SK-MEL-5 (cell line): ENCODE measurements at regions not wholly inside any gene's neighbourhood (a gene's known extent, or its start where the extent isn't known, plus 50 kb on each side); places are given as distances from the start of the nearest gene placed in this dataset.

Experiments
- DNase-seq: peaks from one replicate; pipeline ENCODE4 v3.0.0-alpha.2; 2016; ENCODE audit warnings: low read depth, low spot score
- in situ Hi-C: cut with HindIII; loops from 2 replicates; pipeline ENCODE4 v1.10.0; 2016; ENCODE audit warnings: low sequenced_read_pairs, high pct_unique_total_duplicates, low pct_unique_long_range_greater_than_20kb

DNA sequence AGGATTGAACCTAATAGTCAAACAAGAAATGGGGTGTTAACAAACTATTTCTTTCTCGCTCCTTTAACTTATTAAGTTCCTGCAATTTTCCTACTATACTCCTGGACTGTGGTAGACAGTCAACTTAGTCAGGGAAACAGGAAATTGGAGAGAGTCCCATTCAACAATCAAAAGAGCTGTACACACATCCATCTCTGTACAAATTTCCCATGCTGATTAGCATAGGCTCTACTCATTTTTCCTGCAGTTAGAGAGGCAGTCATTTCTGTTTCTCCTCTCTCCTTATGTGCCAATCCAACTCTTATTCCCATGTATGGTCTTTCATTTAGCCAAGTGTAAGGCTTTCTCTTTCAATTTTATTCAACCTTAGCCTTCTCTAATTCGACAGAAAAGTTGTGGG, 1168.5 kb upstream of the FLRT2 start:
- no peak for DNase-seq
- in situ Hi-C loops = no loop called here

DNA sequence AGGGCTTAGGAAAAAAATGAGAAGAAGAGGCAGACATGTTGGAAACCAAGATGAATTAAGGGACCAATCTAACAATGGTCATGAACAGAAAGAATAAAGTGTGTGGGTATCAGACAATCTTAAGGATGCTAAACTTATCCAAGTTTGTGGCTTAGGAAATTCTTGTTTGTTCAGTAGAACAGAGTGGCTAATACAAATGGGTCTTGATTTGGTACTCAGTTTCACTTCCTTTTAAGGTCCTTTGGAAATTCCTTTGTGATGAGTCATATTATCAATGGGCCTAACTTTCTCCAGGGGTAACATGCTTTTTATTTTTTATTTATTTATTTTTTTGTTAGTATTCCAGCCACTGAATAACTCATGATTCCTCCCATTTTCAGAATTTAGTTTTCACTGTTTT, 1154.7 kb upstream of the FLRT2 start:
- no peak for DNase-seq
- in situ Hi-C loops = no loop called here

DNA sequence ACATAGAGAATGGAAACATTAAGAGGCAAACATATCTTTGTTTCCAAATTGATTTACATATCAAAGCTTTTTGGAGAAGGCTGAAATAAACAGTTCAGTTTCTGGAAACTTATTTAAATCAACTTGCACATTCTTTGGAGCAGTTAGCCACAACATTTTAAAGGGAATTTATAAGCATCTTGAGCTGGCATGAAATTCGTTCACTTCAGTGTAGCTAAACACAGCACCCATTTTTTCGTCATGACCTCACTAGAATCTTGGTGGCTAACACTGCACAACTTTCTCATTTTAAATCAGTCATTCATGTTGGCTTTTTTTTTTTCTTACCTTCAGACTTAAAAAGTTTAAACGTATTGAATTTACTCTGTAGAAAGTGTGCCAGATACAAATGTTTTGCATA, 1139.9 kb upstream of the FLRT2 start:
- in situ Hi-C loops = no loop called here
- DNase-seq = no peak

DNA sequence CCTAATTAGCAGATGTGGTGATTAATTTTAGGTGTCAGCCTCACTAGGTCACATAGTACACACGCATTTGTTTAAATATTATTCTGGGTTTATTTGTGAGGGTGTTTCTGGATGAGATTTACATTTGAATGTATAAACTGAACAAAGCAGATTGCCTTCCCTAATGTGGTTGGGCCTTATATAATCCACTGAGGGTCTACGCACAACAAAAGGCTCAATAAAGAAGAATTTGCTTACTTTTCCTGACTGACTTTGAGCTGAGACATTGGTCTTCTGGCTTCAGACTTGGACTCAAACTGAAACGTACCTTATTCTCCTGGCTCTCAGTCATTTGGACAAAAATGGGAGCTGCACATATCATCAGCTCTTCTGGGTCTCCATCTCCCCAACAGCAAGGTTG, 1132.3 kb upstream of the FLRT2 start:
- DNase-seq = no peak
- in situ Hi-C loops = no loop called here

DNA sequence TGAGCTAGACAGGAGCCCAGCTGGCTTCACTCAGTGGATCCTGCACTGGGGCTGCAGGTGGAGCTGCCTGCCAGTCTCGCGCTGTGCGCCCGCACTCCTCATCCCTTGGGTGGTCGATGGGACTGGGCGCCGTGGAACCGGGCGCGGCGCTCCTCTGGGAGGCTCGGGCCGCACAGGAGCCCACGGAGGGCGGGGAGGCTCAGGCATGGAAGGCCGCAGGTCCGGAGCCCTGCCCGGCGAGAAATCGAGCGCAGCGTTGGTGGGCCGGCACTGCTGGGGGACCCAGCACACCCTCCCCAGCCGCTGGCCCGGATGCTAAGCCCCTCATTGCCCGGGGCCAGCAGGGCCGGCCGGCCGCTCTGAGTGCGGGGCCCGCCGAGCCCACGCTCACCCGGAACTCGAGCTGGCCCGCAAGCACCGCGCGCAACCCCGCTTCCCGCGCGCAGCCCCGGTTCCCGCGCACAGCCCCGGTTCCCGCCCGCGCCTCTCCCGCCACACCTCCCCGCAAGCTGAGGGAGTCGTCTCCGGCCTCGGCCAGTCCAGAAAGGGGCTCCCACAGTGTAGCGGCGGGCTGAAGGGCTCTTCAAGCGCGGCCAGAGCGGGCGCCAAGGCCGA, 1130.5 kb upstream of the FLRT2 start:
- DNase-seq = no peak
- in situ Hi-C loops = no loop called here

DNA sequence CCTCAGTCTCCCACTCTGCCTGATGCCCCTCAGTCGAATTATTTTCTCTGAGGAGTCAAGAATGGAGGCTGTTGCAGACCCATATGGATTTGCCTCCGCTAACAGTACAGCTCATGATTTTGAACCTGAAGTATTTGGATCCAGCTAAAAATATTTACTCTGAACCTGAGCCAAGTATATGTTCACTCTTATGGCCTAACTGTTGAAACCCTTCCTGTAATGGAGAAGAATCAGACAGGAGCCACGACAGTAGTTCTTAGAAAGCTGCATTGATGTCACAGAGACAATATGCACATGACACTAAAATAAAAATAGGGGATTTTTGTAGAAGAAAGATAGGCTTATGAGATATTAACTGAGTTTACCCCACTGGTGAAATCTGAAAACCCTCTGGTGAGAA, 1128.3 kb upstream of the FLRT2 start:
- in situ Hi-C loops = no loop called here
- DNase-seq = no peak

DNA sequence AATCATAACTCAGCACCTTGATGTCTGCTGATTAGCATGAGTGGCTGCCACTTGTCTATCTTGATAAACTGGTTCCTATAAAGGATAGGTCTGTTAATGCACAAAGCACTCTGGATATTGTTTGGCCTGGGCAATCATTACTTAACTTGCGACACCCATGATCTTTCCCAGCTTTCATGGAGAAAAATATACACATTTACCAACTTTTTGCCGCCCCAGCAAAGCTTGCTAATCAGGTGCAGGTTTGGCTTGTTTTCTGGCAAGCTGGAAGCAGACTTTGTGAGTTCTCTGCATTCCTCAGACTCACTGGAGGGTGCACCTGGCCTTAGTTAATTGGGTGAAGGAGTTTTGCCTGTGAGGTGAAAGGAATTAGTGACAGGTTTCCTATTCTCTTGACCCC, 1126.4 kb upstream of the FLRT2 start:
- in situ Hi-C loops = no loop called here
- DNase-seq = no peak

DNA sequence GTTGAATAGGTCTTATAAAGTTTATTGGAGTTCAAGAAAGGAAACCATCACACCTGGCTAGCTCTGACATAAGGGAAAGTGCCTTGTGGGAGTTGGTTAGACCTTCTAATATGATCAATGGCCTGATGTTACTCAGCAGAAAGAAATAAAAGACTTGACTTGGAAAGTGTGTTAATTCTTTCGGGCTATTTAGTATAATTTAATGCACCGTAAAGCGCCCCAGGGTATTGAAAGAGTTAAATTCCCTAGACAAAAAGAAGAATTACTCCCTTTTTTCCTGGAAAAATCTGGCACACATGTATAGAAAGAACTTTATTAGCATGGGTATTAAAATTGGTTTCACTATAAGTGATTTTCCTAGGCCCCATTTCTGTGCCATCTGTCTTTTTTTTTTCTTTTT, 1125.7 kb upstream of the FLRT2 start:
- DNase-seq = no peak
- in situ Hi-C loops = no loop called here

DNA sequence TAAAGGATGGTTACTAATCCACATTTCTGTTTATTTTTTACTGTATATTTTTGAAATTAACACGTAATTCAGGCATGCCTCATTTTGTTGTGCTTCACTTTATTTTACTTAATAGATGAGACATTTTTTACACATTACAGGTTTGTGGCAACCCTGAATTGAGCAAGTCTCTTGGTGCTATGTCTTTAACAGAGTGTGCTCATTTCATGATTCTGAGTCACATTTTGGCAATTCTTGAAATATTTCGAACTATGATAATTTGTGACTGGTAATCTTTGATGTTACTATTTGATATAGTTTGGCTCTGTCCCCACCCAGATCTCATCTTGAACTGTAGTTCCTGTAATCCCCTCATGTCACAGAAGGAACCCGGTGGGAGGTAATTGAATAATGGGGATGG, 1120.5 kb upstream of the FLRT2 start:
- no peak for DNase-seq
- in situ Hi-C loops = no loop called here

DNA sequence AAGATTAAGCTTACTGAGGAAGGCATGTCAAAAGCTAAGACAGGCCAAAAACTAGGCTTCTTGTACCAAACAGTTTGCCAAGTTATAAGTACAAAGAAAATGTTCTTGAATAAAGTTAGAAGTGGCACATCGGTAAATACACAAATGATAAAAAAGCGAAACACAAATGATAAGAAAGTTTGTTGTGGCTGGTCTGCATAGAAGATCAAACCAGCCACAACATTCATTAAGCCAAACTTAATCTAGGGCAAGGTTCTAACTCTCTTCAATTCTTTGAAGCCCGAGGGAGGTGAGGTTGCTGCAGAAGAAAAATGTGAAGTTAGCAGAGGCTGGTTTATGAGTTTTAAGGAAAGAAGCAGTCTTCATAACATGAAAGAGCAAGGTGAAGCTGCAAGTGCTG, 1119.6 kb upstream of the FLRT2 start:
- in situ Hi-C loops = no loop called here
- DNase-seq = no peak

DNA sequence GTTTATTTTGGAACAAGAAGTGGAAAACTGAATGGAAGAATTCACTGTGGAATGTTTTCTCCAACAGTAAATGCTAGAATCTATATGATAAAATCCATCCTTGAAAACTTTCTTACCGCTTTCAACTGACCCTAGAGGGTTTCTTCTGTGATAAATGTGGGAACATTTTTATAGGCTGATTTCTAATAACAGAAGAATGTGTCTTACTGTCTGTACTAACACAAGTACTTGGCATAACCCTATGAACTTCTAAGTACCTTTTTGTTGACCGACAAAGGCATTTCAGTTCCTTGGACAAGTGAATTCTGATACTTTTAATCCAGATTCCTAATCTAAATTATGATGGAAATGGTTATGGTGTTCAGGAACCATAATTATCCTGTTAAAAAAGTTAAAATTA, 1109.7 kb upstream of the FLRT2 start:
- in situ Hi-C loops = no loop called here

DNA sequence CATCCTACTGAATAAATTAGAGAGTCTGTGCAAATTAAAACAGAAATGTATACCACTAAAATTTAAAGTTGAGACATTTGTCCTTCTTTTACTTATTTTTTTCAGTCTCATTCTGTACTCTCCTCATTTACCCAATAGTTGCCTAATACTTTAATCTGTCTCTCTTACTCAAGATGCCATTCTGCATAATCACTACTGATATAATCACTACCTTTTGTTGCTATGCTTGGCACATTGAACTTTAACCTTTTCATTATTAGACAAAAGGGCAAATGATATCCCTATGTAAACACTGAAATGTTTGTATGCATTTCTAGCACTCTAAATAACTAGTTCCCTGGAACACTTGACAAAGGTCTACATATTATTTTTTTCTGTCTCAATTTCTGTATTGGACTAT, 1108.3 kb upstream of the FLRT2 start:
- in situ Hi-C loops = no loop called here

More for the DNA sequence above, 1109.7 kb upstream of the FLRT2 start:
- DNase-seq = no peak

DNA sequence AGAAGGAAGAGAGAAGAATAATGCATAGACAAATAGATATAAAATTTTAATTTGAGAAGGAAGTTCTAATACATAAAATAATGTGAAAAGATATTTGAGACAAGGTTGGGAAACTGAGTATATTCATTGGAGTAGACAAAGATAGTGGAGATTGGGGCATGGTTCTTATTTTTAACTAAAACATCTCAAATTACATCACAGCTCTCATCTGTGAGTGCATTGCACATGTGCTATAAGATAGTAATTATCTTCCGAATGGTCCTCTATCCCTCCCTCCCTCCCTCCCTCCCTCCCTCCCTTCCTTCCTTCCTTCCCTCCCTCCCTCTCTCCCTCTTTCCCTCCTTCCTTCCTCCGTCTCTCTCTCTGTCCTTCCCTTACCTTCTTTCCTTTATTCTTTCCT, 1104.0 kb upstream of the FLRT2 start:
- no peak for DNase-seq
- in situ Hi-C loops = no loop called here

More for the DNA sequence above, 1108.3 kb upstream of the FLRT2 start:
- no peak for DNase-seq

DNA sequence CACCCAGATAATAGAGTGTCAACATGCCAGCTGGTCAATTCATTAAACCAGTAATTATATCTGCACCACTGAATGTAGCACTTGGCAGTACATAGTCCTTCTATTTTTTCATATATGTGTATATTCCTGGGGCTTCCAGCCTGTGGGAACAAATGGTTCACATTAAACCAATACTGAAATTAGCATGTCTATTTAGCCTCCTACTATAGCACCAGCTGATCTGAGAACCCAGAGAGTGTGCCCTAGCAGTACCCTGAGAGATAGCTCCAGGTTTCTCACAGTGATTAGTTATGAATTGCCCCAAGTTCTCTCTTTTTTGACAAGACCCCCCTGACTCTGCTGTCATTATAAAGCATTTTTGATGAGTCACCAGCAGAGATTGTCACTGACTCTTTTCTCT, 1097.3 kb upstream of the FLRT2 start:
- in situ Hi-C loops = no loop called here
- no peak for DNase-seq

DNA sequence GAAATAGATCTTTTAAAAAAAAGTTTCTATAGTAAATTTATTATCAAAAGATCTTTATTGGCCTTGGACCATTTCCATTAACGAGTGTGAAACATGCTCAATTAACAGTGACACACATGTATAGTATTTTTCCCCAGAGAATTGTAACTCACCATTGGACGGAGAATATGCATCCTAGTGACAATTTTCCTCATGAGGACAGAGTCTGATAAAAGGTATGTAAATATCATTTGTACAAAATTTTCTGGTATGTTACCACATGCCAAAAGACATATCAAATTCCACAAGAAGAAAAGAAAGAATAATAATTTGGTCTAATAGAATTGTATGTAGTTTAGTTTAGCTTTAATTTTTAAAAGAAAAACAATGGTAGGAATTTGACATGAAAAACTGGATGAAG, 1096.0 kb upstream of the FLRT2 start:
- in situ Hi-C loops = no loop called here
- DNase-seq = no peak

DNA sequence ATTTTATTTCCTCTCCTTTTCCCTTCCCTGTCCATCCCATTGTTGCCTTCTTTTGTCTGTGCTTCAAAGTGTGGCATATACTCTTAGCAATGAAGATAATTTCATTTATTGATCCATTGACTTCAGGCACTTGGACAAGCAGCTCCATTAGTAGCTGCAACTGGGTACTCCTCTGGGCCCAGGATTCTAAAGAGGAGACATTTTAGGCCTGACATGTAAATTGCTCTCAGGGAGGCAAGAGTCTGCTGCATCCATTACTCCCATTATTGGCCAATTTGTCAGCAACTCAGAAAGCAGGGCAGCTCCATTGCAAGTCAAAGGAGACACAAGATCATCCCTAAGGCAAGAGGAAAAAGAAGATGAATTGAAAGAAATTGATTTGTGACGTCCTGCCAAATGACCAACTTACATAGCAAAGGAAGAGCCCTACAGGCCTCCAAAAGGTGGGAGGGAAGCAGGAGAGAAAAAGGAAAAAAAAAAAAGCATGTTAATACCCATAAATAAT, 1094.1 kb upstream of the FLRT2 start:
- no peak for DNase-seq
- in situ Hi-C loops = no loop called here

DNA sequence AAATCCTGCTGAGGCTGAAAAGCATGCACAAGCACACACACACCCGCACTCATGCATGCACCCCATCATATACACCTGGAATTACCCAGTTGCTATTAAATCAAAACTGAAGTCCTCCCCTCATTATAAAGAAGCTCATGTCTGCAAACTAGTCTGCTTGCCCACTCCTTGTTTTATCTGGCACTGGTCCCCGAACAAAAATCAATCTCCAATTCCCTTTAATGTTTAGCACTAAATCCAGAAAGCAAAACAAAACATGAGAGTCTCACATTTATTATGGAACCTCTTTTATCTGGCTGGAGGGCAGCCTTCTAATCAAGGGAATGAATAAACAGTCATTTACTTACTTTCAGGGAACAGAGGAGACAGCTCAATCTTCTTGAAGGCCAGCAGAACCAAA, 1093.4 kb upstream of the FLRT2 start:
- in situ Hi-C loops = no loop called here

DNA sequence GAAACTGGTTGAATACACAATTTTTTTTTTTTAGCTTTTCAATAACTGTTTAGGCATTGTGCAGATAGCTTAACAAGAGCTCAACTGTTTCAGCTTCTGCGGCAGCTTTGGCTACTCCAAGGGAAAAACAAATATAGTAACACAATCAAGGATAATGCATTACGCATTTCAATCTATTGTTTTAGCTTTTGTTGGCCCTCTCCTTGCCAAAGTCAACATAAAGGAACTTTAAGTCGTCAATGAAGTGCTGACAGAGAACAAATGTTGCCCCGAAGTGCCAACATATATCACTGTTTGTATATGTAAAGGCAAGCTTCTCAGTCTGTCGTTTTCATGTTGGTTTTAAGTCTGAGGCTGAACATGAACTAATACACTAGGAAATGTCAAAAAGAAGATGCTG, 1087.4 kb upstream of the FLRT2 start:
- DNase-seq = peak; percentile 52
- in situ Hi-C loops = no loop called here

More for the DNA sequence above, 1093.4 kb upstream of the FLRT2 start:
- DNase-seq = no peak

DNA sequence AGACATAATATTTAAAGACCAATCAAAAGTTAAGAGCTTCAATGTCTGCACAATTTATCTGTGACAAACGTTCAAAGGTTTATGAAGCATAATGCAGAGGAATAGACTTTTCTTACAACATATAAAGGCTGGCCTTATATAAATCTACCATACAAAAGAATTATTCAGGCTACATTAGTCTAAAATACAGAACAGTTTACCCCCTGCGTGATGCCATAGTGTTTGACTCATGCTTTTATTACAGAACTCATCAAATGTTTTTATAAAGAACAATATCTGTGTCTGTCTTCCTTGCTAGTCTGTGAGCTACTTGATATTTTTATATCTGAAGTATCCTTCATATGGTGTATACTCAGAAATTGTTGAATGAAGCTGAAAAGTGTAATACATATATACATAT, 1084.5 kb upstream of the FLRT2 start:
- in situ Hi-C loops = no loop called here

DNA sequence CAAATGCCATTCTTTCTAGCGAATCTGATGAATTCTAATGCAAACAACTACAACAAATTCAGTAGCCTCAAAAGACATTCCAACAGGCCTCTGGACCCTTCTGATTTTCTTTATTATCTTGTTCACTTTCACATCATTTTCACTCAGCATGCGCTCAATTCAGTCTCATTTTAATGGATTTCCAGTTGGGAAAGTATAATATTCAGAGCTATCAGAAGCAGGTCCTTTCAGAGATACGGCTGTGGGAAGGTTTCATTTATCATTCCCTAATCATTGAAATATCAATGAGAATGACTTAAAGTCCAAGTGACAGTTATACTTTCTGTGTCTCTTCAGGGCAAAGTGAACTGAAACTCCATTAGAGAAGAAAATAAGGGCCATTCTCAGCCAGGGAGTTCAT, 1083.7 kb upstream of the FLRT2 start:
- in situ Hi-C loops = no loop called here

More for the DNA sequence above, 1084.5 kb upstream of the FLRT2 start:
- peak; percentile 4 for DNase-seq

More for the DNA sequence above, 1083.7 kb upstream of the FLRT2 start:
- DNase-seq = no peak
